SK-N-SH (cell line): ENCODE measurements at regions not wholly inside any gene's neighbourhood (a gene's known extent, or its start where the extent isn't known, plus 50 kb on each side); places are given as distances from the start of the nearest gene placed in this dataset.
A peak's percentile ranks its signal among the peaks of the same experiment; 100 is the strongest.

Experiments used
- CTCF ChIA-PET: fragments of 300-600, 350-600 bp; formaldehyde crosslinking; extraction: SDS; loops from one replicate; lab custom pipeline; 2021; lab: Yijun Ruan, JAX
- POLR2A ChIA-PET: fragments of 350-600 bp; sonication (Branson Sonifier 250); formaldehyde crosslinking; extraction: SDS; loops from one replicate; lab custom pipeline; 2020; ENCODE audit warnings: antibody characterized with exemption, inconsistent platforms; lab: Yijun Ruan, JAX
- DNase-seq: peaks from one replicate; pipeline ENCODE4 v3.0.0; 2012
- H2AFZ ChIP-seq: fragments of 200-600 bp; sonication (generic); 2 replicates; pipeline ENCODE4 v1.8.1; 2016; ENCODE audit warnings: antibody characterized with exemption, mild to moderate bottlenecking, low read depth
- H3F3A ChIP-seq: fragments of 200-600 bp; sonication (generic); replicated peaks from 2 replicates; pipeline ENCODE3; 2016; ENCODE audit warnings: antibody characterized with exemption, mild to moderate bottlenecking; ENCODE audit not compliant: insufficient read depth
- H3K27ac ChIP-seq, 2 experiments: fragments of 200-500 bp in 1 of 2; fragments of 200-600 bp in 1 of 2; sonication (Bioruptor generic) in 1 of 2; sonication (generic), shearing (Covaris generic) in 1 of 2; 2 replicates each; pipeline versions ENCODE4 v1.5.1 to v1.6.1; 2014 to 2016; ENCODE audit warnings: low read depth in 2 of 2, inconsistent platforms in 1 of 2, low read length in 1 of 2, mild to moderate bottlenecking in 1 of 2, mixed read lengths in 1 of 2
- H3K27me3 ChIP-seq: fragments of 200-600 bp; sonication (generic), shearing (Covaris generic); 2 replicates; pipeline ENCODE4 v1.6.1; 2016; ENCODE audit warnings: mixed run types; ENCODE audit not compliant: insufficient read depth
- H3K36me3 ChIP-seq, 2 experiments: fragments of 200-500 bp in 1 of 2; fragments of 200-600 bp in 1 of 2; sonication (Bioruptor generic) in 1 of 2; sonication (generic) in 1 of 2; replicated peaks in 1 of 2; 2 replicates each; pipeline versions ENCODE3 to v1.5.1; 2014 to 2016; ENCODE audit warnings: low read length in 1 of 2, mild to moderate bottlenecking in 1 of 2; ENCODE audit not compliant: insufficient read depth in 2 of 2, control insufficient read depth in 1 of 2
- H3K4me1 ChIP-seq, 2 experiments: fragments of 200-500 bp in 1 of 2; fragments of 200-600 bp in 1 of 2; sonication (Bioruptor generic) in 1 of 2; sonication (generic), shearing (Covaris generic) in 1 of 2; 2 replicates each; pipeline versions ENCODE4 v1.5.1 to v1.6.1; 2014 to 2016; ENCODE audit warnings: low read depth in 1 of 2, low read length in 1 of 2, mixed run types in 1 of 2; ENCODE audit not compliant: insufficient read depth in 2 of 2, control insufficient read depth in 1 of 2
- H3K4me2 ChIP-seq: fragments of 200-600 bp; sonication (generic), shearing (Covaris generic); 2 replicates; pipeline ENCODE4 v1.6.1; 2017; ENCODE audit warnings: mixed run types
- H3K4me3 ChIP-seq, 2 experiments: fragments of 200-500 bp in 1 of 2; fragments of 200-600 bp in 1 of 2; sonication (Bioruptor generic) in 1 of 2; sonication (generic), shearing (Covaris generic) in 1 of 2; 2 replicates each; pipeline versions ENCODE4 v1.5.1 to v1.8.1; 2014 to 2016; ENCODE audit warnings: low read depth in 2 of 2, inconsistent platforms in 1 of 2, low read length in 1 of 2, mild to moderate bottlenecking in 1 of 2, mixed read lengths in 1 of 2, moderate library complexity in 1 of 2
- H3K79me2 ChIP-seq: fragments of 200-600 bp; sonication (generic); 2 replicates; pipeline ENCODE4 v1.8.1; 2017; ENCODE audit warnings: mild to moderate bottlenecking; ENCODE audit not compliant: insufficient read depth
- H3K9ac ChIP-seq: fragments of 200-600 bp; sonication (generic); 2 replicates; pipeline ENCODE4 v1.6.1; 2017; ENCODE audit warnings: mixed run types
- H3K9me2 ChIP-seq: fragments of 200-600 bp; sonication (generic); 2 replicates; pipeline ENCODE4 v1.6.1; 2017; ENCODE audit warnings: mixed run types
- H3K9me3 ChIP-seq: fragments of 200-600 bp; sonication (generic); 2 replicates; pipeline ENCODE4 v1.6.1; 2017; ENCODE audit warnings: mixed run types, mild to moderate bottlenecking, moderate library complexity
- H4K20me1 ChIP-seq: fragments of 200-600 bp; sonication (generic); 2 replicates; pipeline ENCODE4 v1.6.1; 2017; ENCODE audit warnings: mild to moderate bottlenecking, mixed run types; ENCODE audit not compliant: insufficient read depth
- CHD2 ChIP-seq: fragments of 150-350 bp; IDR thresholded peaks from 2 replicates; pipeline ENCODE4 v1.6.1; 2018; ENCODE audit warnings: low read length; ENCODE audit not compliant: partially characterized antibody
- CTCF ChIP-seq: fragments of 200-600 bp; sonication (generic); IDR thresholded peaks from 2 replicates; pipeline ENCODE4 v1.6.1; 2017; ENCODE audit warnings: antibody characterized with exemption, mild to moderate bottlenecking, moderate library complexity
- ELF1 ChIP-seq: IDR thresholded peaks from 2 replicates; pipeline ENCODE4 v1.4.0; 2012
- EZH2phosphoT487 ChIP-seq: fragments of 200-600 bp; sonication (generic); IDR thresholded peaks from 2 replicates; pipeline ENCODE4 v1.6.1; 2017; ENCODE audit warnings: low read depth, mixed run types, mild to moderate bottlenecking, antibody characterized with exemption, moderate library complexity, borderline replicate concordance
- FOSL2 ChIP-seq: IDR thresholded peaks from 2 replicates; pipeline ENCODE4 v1.4.0; 2012; ENCODE audit warnings: low read depth, mild to moderate bottlenecking, moderate library complexity, borderline replicate concordance
- FOXJ3 ChIP-seq: sonication (generic); formaldehyde crosslinking; IDR thresholded peaks from 2 replicates; pipeline ENCODE4 v1.5.1; 2020; ENCODE audit warnings: mild to moderate bottlenecking, missing genetic modification reagents
- GABPA ChIP-seq: IDR thresholded peaks from 2 replicates; pipeline ENCODE4 v1.4.0; 2012; ENCODE audit warnings: low read depth, mild to moderate bottlenecking
- JUND ChIP-seq: IDR thresholded peaks from 2 replicates; pipeline ENCODE4 v1.4.0; 2012
- MEF2A ChIP-seq: IDR thresholded peaks from 2 replicates; pipeline ENCODE4 v1.4.0; 2012; ENCODE audit warnings: low read depth, borderline replicate concordance
- MXI1 ChIP-seq: IDR thresholded peaks from 2 replicates; pipeline ENCODE4 v1.6.1; 2012; ENCODE audit warnings: mild to moderate bottlenecking, low read depth, low read length, improper control_type of control experiment
- NRF1 ChIP-seq: IDR thresholded peaks from 2 replicates; pipeline ENCODE4 v1.6.1; 2012; ENCODE audit warnings: low read depth, mild to moderate bottlenecking, low read length
- POLR2AphosphoS5 ChIP-seq: IDR thresholded peaks from 2 replicates; pipeline ENCODE4 v1.6.1; 2012; ENCODE audit warnings: low read depth, low read length
- RFX5 ChIP-seq: IDR thresholded peaks from 2 replicates; pipeline ENCODE4 v1.6.1; 2012; ENCODE audit warnings: mild to moderate bottlenecking, improper control_type of control experiment, low read length
- RXRA ChIP-seq: IDR thresholded peaks from 2 replicates; pipeline ENCODE4 v1.4.0; 2012; ENCODE audit warnings: low read depth, mild to moderate bottlenecking, borderline replicate concordance
- SIN3A ChIP-seq: IDR thresholded peaks from 2 replicates; pipeline ENCODE4 v1.6.1; 2012; ENCODE audit warnings: low read depth, mild to moderate bottlenecking, low read length, moderate library complexity, borderline replicate concordance
- SMC3 ChIP-seq: IDR thresholded peaks from 2 replicates; pipeline ENCODE4 v1.6.1; 2012; ENCODE audit warnings: low read depth, low read length, improper control_type of control experiment
- TAF1 ChIP-seq: IDR thresholded peaks from 2 replicates; pipeline ENCODE4 v1.6.1; 2012; ENCODE audit warnings: low read depth, mild to moderate bottlenecking, low read length, moderate library complexity, borderline replicate concordance
- TCF12 ChIP-seq: IDR thresholded peaks from 2 replicates; pipeline ENCODE4 v1.4.0; 2012
- TEAD4 ChIP-seq: IDR thresholded peaks from 2 replicates; pipeline ENCODE4 v1.4.0; 2012; ENCODE audit warnings: mild to moderate bottlenecking, borderline replicate concordance; ENCODE audit not compliant: insufficient read depth
- USF1 ChIP-seq: IDR thresholded peaks from 2 replicates; pipeline ENCODE4 v1.4.0; 2012; ENCODE audit warnings: low read depth, borderline replicate concordance
- USF2 ChIP-seq: fragments of 150-350 bp; IDR thresholded peaks from 2 replicates; pipeline ENCODE4 v1.6.1; 2017; ENCODE audit warnings: antibody characterized with exemption, low read length, low read depth, borderline replicate concordance
- YY1 ChIP-seq: IDR thresholded peaks from 2 replicates; pipeline ENCODE4 v1.4.0; 2012; ENCODE audit warnings: low read depth, mild to moderate bottlenecking
- ZBTB33 ChIP-seq: IDR thresholded peaks from 2 replicates; pipeline ENCODE4 v1.4.0; 2012; ENCODE audit warnings: low read depth, borderline replicate concordance
- WGBS: methylation state at CpG from one replicate; pipeline ENCODE4 v1.1.6; 2017; ENCODE audit warnings: low lambda C conversion rate; 5-methylcytosine and 5-hydroxymethylcytosine counted together

- CTCF ChIA-PET, result no interaction called here
- POLR2A ChIA-PET, result no interaction called here
These were observed 198.7 kb upstream of the LUZP2 start for GRCh38 chr11:24298146-24298545.

GRCh38 chr11:24311974-24312373, 184.9 kb upstream of the LUZP2 start:
- no peaks in the 10 kb centered on the region for H3K36me3 ChIP-seq
- H3K4me2 ChIP-seq, result no peak overlapping the region
- no peaks in the 10 kb centered on the region; a peak in 1 of 4 replicates for H3K4me1 ChIP-seq
- H2AFZ ChIP-seq, result no peak overlapping the region
- H4K20me1 ChIP-seq, result no peaks in the 10 kb centered on the region
- ChIA-PET POLR2A (no interaction called here), CTCF (no interaction called here)
- no peak overlapping the region for H3K4me3 ChIP-seq
- no peak overlapping the region for H3K9ac ChIP-seq
- H3F3A ChIP-seq, result no peaks in the 10 kb centered on the region
- no peaks in the 10 kb centered on the region for H3K9me2 ChIP-seq
- 29% methylated on average over 2 of the region's 2 CpGs for WGBS
- TF ChIP-seq SIN3A (no peak), USF1 (no peak), GABPA (no peak), FOXJ3 (CRISPR knock-in tag) (no peak), POLR2AphosphoS5 (no peak), CTCF (no peak), EZH2phosphoT487 (no peak), JUND (no peak), TCF12 (no peak), RXRA (no peak), ELF1 (no peak), TAF1 (no peak), CHD2 (no peak), ZBTB33 (no peak), NRF1 (no peak), FOSL2 (no peak)
- TF ChIP-seq, all 33 proteins: peak for 0
- Histone ChIP-seq H3K27ac (peak overlapping the region in 1 of 2 experiments; percentile 68; a peak in 2 of 4 replicates), H3K9me3 (no peaks in the 10 kb centered on the region), H3K27me3 (no peaks in the 10 kb centered on the region), H3K79me2 (no peaks in the 10 kb centered on the region)
- no peak for DNase-seq

More at GRCh38 chr11:24298146-24298545, 198.7 kb upstream of the LUZP2 start:
- Histone ChIP-seq H3K9me3 (no peaks in the 10 kb centered on the region; the same call in 1 of the 2 replicates), H3K4me2 (no peak overlapping the region), H4K20me1 (no peaks in the 10 kb centered on the region), H3K9ac (no peak overlapping the region), H3F3A (no peaks in the 10 kb centered on the region), H3K36me3 (no peaks in the 10 kb centered on the region), H3K4me1 (no peaks in the 10 kb centered on the region; a peak in 2 of 4 replicates), H3K79me2 (no peaks in the 10 kb centered on the region), H3K9me2 (no peaks in the 10 kb centered on the region), H3K27me3 (no peaks in the 10 kb centered on the region), H3K4me3 (no peak overlapping the region), H3K27ac (no peak overlapping the region), H2AFZ (no peak overlapping the region)
- WGBS, result 82% methylated on average over 2 of the region's 2 CpGs
- TF ChIP-seq RXRA (no peak), USF2 (no peak), TAF1 (no peak), CHD2 (no peak), MEF2A (no peak), TEAD4 (no peak), SMC3 (no peak), MXI1 (no peak), JUND (no peak), YY1 (no peak), RFX5 (no peak)
- no peak for DNase-seq
